ENCODE measurements at regions not wholly inside any gene's neighbourhood (a gene's known extent, or its start where the extent isn't known, plus 50 kb on each side); places are given as distances from the start of the nearest gene placed in this dataset.

GRCh38 chr22:48253573-48253972 lies 1491.1 kb downstream of the TBC1D22A start:
- no peak overlapping the region for H3K4me3 ChIP-seq (ENCODE audit: low read depth, low read length)
- in situ Hi-C loops (cut with HindIII; ENCODE audit: low sequenced_read_pairs) = no loop called here
- no peak for TF ChIP-seq CTCF (IDR thresholded peaks at IDR 0.05; ENCODE audit: low read depth, low read length, missing control alignments)
- DNase-seq (ENCODE audit: low read depth) = no peak

GRCh38 chr22:48253136-48253535 lies 1490.7 kb downstream of the TBC1D22A start:
- in situ Hi-C loops (cut with HindIII; ENCODE audit: low sequenced_read_pairs) = no loop called here

GRCh38 chr22:48251629-48252028 lies 1489.2 kb downstream of the TBC1D22A start:
- no peak overlapping the region for H3K4me3 ChIP-seq (ENCODE audit: low read depth, low read length)
- TF ChIP-seq CTCF (IDR thresholded peaks at IDR 0.05; ENCODE audit: low read depth, low read length, missing control alignments) = no peak
- in situ Hi-C loops (cut with HindIII; ENCODE audit: low sequenced_read_pairs) = no loop called here
- DNase-seq (ENCODE audit: low read depth) = no peak

More at GRCh38 chr22:48253136-48253535, 1490.7 kb downstream of the TBC1D22A start:
- no peak for TF ChIP-seq CTCF (IDR thresholded peaks at IDR 0.05; ENCODE audit: low read depth, low read length, missing control alignments)
- H3K4me3 ChIP-seq (ENCODE audit: low read depth, low read length) = no peak overlapping the region
- DNase-seq (ENCODE audit: low read depth) = no peak

- no peak for DNase-seq (ENCODE audit: low read depth)
- in situ Hi-C loops (cut with HindIII; ENCODE audit: low sequenced_read_pairs) = no loop called here
- no peak overlapping the region for H3K4me3 ChIP-seq (ENCODE audit: low read depth, low read length)
- TF ChIP-seq CTCF (IDR thresholded peaks at IDR 0.05; ENCODE audit: low read depth, low read length, missing control alignments) = no peak
Observed at GRCh38 chr22:48250937-48251530, 1488.6 kb downstream of the TBC1D22A start.

GRCh38 chr22:48250286-48250895 lies 1487.9 kb downstream of the TBC1D22A start:
- in situ Hi-C loops (cut with HindIII; ENCODE audit: low sequenced_read_pairs) = no loop called here
- TF ChIP-seq CTCF (IDR thresholded peaks at IDR 0.05; ENCODE audit: low read depth, low read length, missing control alignments) = no peak
- H3K4me3 ChIP-seq (ENCODE audit: low read depth, low read length) = no peak overlapping the region
- no peak for DNase-seq (ENCODE audit: low read depth)

- no peak overlapping the region for H3K4me3 ChIP-seq (ENCODE audit: low read depth, low read length)
- DNase-seq (ENCODE audit: low read depth) = no peak
- in situ Hi-C loops (cut with HindIII; ENCODE audit: low sequenced_read_pairs) = no loop called here
- TF ChIP-seq CTCF (IDR thresholded peaks at IDR 0.05; ENCODE audit: low read depth, low read length, missing control alignments) = no peak
Observed at GRCh38 chr22:48249713-48250268, 1487.3 kb downstream of the TBC1D22A start.
